ENCODE measurements at regions not wholly inside any gene's neighbourhood (a gene's known extent, or its start where the extent isn't known, plus 50 kb on each side); places are given as distances from the start of the nearest gene placed in this dataset.
"Not testable (repeated sequence)": the region's sequence is repeated elsewhere in the genome, so short reads cannot be mapped to it uniquely, and the experiment has no call there.

GRCh38 chr6:92023410-92023966, 1395.9 kb downstream of the EPHA7 start:
- no peak for FAIRE-seq

GRCh38 chr6:92011681-92012245, 1407.6 kb downstream of the EPHA7 start:
- no peak for FAIRE-seq

GRCh38 chr6:92008757-92009502, 1410.4 kb downstream of the EPHA7 start:
- no peak for FAIRE-seq

GRCh38 chr6:92000112-92000511, 1413.2 kb upstream of the MAP3K7 start:
- FAIRE-seq: no peak

- no peak for FAIRE-seq
Measured at GRCh38 chr6:91994787-91995186, 1407.9 kb upstream of the MAP3K7 start.

- FAIRE-seq: no peak
Measured at GRCh38 chr6:91982559-91982958, 1395.7 kb upstream of the MAP3K7 start.

GRCh38 chr6:91976797-91977196, 1389.9 kb upstream of the MAP3K7 start:
- no peak for FAIRE-seq

- no peak for FAIRE-seq
Measured at GRCh38 chr6:91970700-91971099, 1383.8 kb upstream of the MAP3K7 start.

GRCh38 chr6:91965872-91966271, 1379.0 kb upstream of the MAP3K7 start:
- no peak for FAIRE-seq

- FAIRE-seq: no peak
Measured at GRCh38 chr6:91961671-91962070, 1374.8 kb upstream of the MAP3K7 start.

GRCh38 chr6:91961236-91961635, 1374.4 kb upstream of the MAP3K7 start:
- FAIRE-seq: no peak

GRCh38 chr6:91941838-91942237, 1355.0 kb upstream of the MAP3K7 start:
- no peak for FAIRE-seq

- no peak for FAIRE-seq
Measured at GRCh38 chr6:91940801-91941200, 1353.9 kb upstream of the MAP3K7 start.

- FAIRE-seq: no peak
Measured at GRCh38 chr6:91926827-91927226, 1340.0 kb upstream of the MAP3K7 start.

- no peak for FAIRE-seq
Measured at GRCh38 chr6:91926361-91926760, 1339.5 kb upstream of the MAP3K7 start.

- FAIRE-seq: no peak
Measured at GRCh38 chr6:91911945-91912344, 1325.1 kb upstream of the MAP3K7 start.

- no peak for FAIRE-seq
Measured at GRCh38 chr6:91904586-91905164, 1317.8 kb upstream of the MAP3K7 start.

GRCh38 chr6:91895599-91896285, 1308.9 kb upstream of the MAP3K7 start:
- no peak for FAIRE-seq

GRCh38 chr6:91886183-91886795, 1299.4 kb upstream of the MAP3K7 start:
- no peak for FAIRE-seq

- FAIRE-seq: not testable (repeated sequence)
Measured at GRCh38 chr6:91881791-91882190, 1294.9 kb upstream of the MAP3K7 start.

- no peak for FAIRE-seq
Measured at GRCh38 chr6:91879386-91879995, 1292.6 kb upstream of the MAP3K7 start.

- no peak for FAIRE-seq
Measured at GRCh38 chr6:91877994-91878393, 1291.1 kb upstream of the MAP3K7 start.

Measured in colon (tissue), 2 donors.